Medulla oblongata (tissue), 1 donor: ENCODE measurements at regions not wholly inside any gene's neighbourhood (a gene's known extent, or its start where the extent isn't known, plus 50 kb on each side); places are given as distances from the start of the nearest gene placed in this dataset.

Source experiments
- DNase-seq: peaks from one replicate; pipeline ENCODE4 v3.0.0-alpha.2; 2015; ENCODE audit errors: extremely low spot score

- DNase-seq = no peak
These were observed 525.1 kb downstream of the TCERG1L start for GRCh38 chr10:130786365-130786966.

- DNase-seq = no peak
These were observed 524.3 kb downstream of the TCERG1L start for GRCh38 chr10:130787243-130787642.

GRCh38 chr10:130787821-130788220, 523.7 kb downstream of the TCERG1L start:
- DNase-seq = no peak

GRCh38 chr10:130790339-130790738, 521.2 kb downstream of the TCERG1L start:
- no peak for DNase-seq

- no peak for DNase-seq
These were observed 519.2 kb downstream of the TCERG1L start for GRCh38 chr10:130792096-130792845.

- DNase-seq = no peak
These were observed 515.7 kb downstream of the TCERG1L start for GRCh38 chr10:130795819-130796218.

GRCh38 chr10:130799532-130799931, 512.0 kb downstream of the TCERG1L start:
- DNase-seq = no peak

- no peak for DNase-seq
These were observed 511.2 kb downstream of the TCERG1L start for GRCh38 chr10:130800281-130800680.

- no peak for DNase-seq
These were observed 510.2 kb downstream of the TCERG1L start for GRCh38 chr10:130801276-130801675.

- DNase-seq = no peak
These were observed 509.7 kb downstream of the TCERG1L start for GRCh38 chr10:130801784-130802183.

- DNase-seq = no peak
These were observed 509.2 kb downstream of the TCERG1L start for GRCh38 chr10:130802301-130802700.

GRCh38 chr10:130804281-130804680, 507.2 kb downstream of the TCERG1L start:
- DNase-seq = no peak

GRCh38 chr10:130804778-130805634, 506.5 kb downstream of the TCERG1L start:
- no peak for DNase-seq

GRCh38 chr10:130805635-130806030, 505.9 kb downstream of the TCERG1L start:
- DNase-seq = no peak

- no peak for DNase-seq
These were observed 505.1 kb downstream of the TCERG1L start for GRCh38 chr10:130806426-130806825.

GRCh38 chr10:130807096-130807495, 504.4 kb downstream of the TCERG1L start:
- no peak for DNase-seq

GRCh38 chr10:130807721-130808120, 503.8 kb downstream of the TCERG1L start:
- no peak for DNase-seq

- DNase-seq = no peak
These were observed 503.3 kb downstream of the TCERG1L start for GRCh38 chr10:130808243-130808642.

GRCh38 chr10:130808686-130809085, 502.8 kb downstream of the TCERG1L start:
- no peak for DNase-seq

- no peak for DNase-seq
These were observed 502.3 kb downstream of the TCERG1L start for GRCh38 chr10:130809181-130809580.

GRCh38 chr10:130809761-130810515, 501.6 kb downstream of the TCERG1L start:
- DNase-seq = no peak

GRCh38 chr10:130810856-130811255, 500.7 kb downstream of the TCERG1L start:
- no peak for DNase-seq
